CD14-positive monocyte (primary cell): ENCODE measurements at regions not wholly inside any gene's neighbourhood (a gene's known extent, or its start where the extent isn't known, plus 50 kb on each side); places are given as distances from the start of the nearest gene placed in this dataset.

ENCODE experiments used
- DNase-seq, 3 donors: peaks; one replicate each; pipeline ENCODE4 v3.0.0-alpha.2; 2011 to 2022
- H2AFZ ChIP-seq: 2 replicates; pipeline ENCODE4 v1.6.0; 2012; ENCODE audit warnings: mild to moderate bottlenecking, low read depth, low read length, inconsistent platforms; ENCODE audit not compliant: insufficient read depth, poor library complexity, severe bottlenecking
- H3K27ac ChIP-seq, 2 donors: 1 replicate in 1 of 2; 2 replicates in 1 of 2; pipeline ENCODE4 v1.5.1; 2012 to 2013; ENCODE audit warnings: low read length in 2 of 2, control low read depth in 1 of 2, inconsistent platforms in 1 of 2, low read depth in 1 of 2, mild to moderate bottlenecking in 1 of 2
- H3K27me3 ChIP-seq, 2 donors: one replicate each; pipeline versions ENCODE4 v1.6.0 to v1.6.1; 2011 to 2013; ENCODE audit warnings: low read length in 2 of 2; ENCODE audit not compliant: control insufficient read depth in 2 of 2, insufficient read depth in 2 of 2
- H3K36me3 ChIP-seq, 2 donors: replicated peaks in 1 of 2; 1 replicate in 1 of 2; 2 replicates in 1 of 2; pipeline versions ENCODE4 v1.5.1 to v1.6.1; 2012 to 2013; ENCODE audit warnings: low read length in 2 of 2, control low read depth in 1 of 2, inconsistent platforms in 1 of 2, mild to moderate bottlenecking in 1 of 2; ENCODE audit not compliant: insufficient read depth in 2 of 2, control insufficient read depth in 1 of 2
- H3K4me1 ChIP-seq, 2 donors: 1 replicate in 1 of 2; 2 replicates in 1 of 2; pipeline versions ENCODE4 v1.5.1 to v1.6.1; 2012 to 2013; ENCODE audit warnings: low read length in 2 of 2, control low read depth in 1 of 2, inconsistent platforms in 1 of 2, mild to moderate bottlenecking in 1 of 2, moderate library complexity in 1 of 2; ENCODE audit not compliant: insufficient read depth in 2 of 2, control insufficient read depth in 1 of 2
- H3K4me2 ChIP-seq: replicated peaks from 2 replicates; pipeline ENCODE3; 2012; ENCODE audit warnings: low read length, moderate library complexity, mild to moderate bottlenecking; ENCODE audit not compliant: poor library complexity, severe bottlenecking; ENCODE audit errors: extremely low read depth
- H3K4me3 ChIP-seq, 3 experiments: fragments of 200-600 bp in 1 of 3; sonication (generic) in 1 of 3; replicated peaks in 1 of 3; 1 replicate in 2 of 3; 2 replicates in 1 of 3; pipeline ENCODE4 v1.5.1; 2011 to 2013; ENCODE audit warnings: low read length in 3 of 3, mild to moderate bottlenecking in 3 of 3, control low read depth in 2 of 3, low read depth in 2 of 3, inconsistent platforms in 1 of 3, moderate library complexity in 1 of 3
- H3K79me2 ChIP-seq: 2 replicates; pipeline ENCODE4 v1.6.0; 2012; ENCODE audit warnings: mild to moderate bottlenecking, control low read depth, inconsistent platforms, low read length, moderate library complexity; ENCODE audit not compliant: insufficient read depth
- H3K9ac ChIP-seq: 2 replicates; pipeline ENCODE4 v1.6.0; 2017; ENCODE audit warnings: low read length, mild to moderate bottlenecking; ENCODE audit not compliant: insufficient read depth, poor library complexity, severe bottlenecking
- H3K9me3 ChIP-seq, 2 donors: replicated peaks in 1 of 2; 1 replicate in 1 of 2; 2 replicates in 1 of 2; pipeline versions ENCODE4 v1.5.1 to v1.6.1; 2012 to 2013; ENCODE audit warnings: low read length in 2 of 2, control low read depth in 1 of 2; ENCODE audit not compliant: control insufficient read depth in 1 of 2, insufficient read depth in 1 of 2
- H4K20me1 ChIP-seq: 2 replicates; pipeline ENCODE4 v1.6.0; 2012; ENCODE audit warnings: mild to moderate bottlenecking, low read length, control low read depth, moderate library complexity; ENCODE audit not compliant: insufficient read depth
- H3K27ac Mint-ChIP-seq, 7 donors: one replicate each; pipeline ENCODE4 v1.8.0; 2020; ENCODE audit warnings: mild to moderate bottlenecking in 7 of 7, mixed read lengths in 7 of 7, moderate library complexity in 6 of 7, inconsistent platforms in 2 of 7
- H3K27me3 Mint-ChIP-seq, 3 donors: one replicate each; pipeline ENCODE4 v1.8.0; 2021 to 2022; ENCODE audit warnings: low read depth in 3 of 3, mild to moderate bottlenecking in 3 of 3, mixed read lengths in 3 of 3, moderate library complexity in 3 of 3, inconsistent platforms in 1 of 3
- H3K36me3 Mint-ChIP-seq, 2 donors: one replicate each; pipeline ENCODE4 v1.8.0; 2020; ENCODE audit warnings: mixed read lengths in 2 of 2, inconsistent platforms in 1 of 2, mild to moderate bottlenecking in 1 of 2
- H3K4me1 Mint-ChIP-seq: one replicate; pipeline ENCODE4 v1.8.0; 2020; ENCODE audit warnings: mild to moderate bottlenecking, mixed read lengths
- H3K4me3 Mint-ChIP-seq, 2 donors: one replicate each; pipeline ENCODE4 v1.8.0; 2020; ENCODE audit warnings: mild to moderate bottlenecking in 2 of 2, mixed read lengths in 2 of 2, moderate library complexity in 1 of 2
- H3K9me3 Mint-ChIP-seq, 7 donors: one replicate each; pipeline ENCODE4 v1.8.0; 2020 to 2022; ENCODE audit warnings: mixed read lengths in 7 of 7, mild to moderate bottlenecking in 6 of 7, moderate library complexity in 6 of 7, inconsistent platforms in 2 of 7
- WGBS: methylation state at CpG from one replicate; pipeline ENCODE4 v1.1.5; 2013; ENCODE audit warnings: missing lambda C conversion rate; ENCODE audit not compliant: insufficient coverage; 5-methylcytosine and 5-hydroxymethylcytosine counted together
- intact Hi-C, 2 donors: fragments of 100-400 bp; cut with micrococcal nuclease; formaldehyde crosslinking; loops; one replicate each; pipeline versions ENCODE4 v1.15.0 to v1.15.1; 2023
- TF ChIP-seq, protein P1 (sequence below): fragments of 200-600 bp; IDR thresholded peaks from one replicate; pipeline ENCODE4 v1.8.0; 2022; ENCODE audit warnings: antibody characterized with exemption, mild to moderate bottlenecking

DNA sequence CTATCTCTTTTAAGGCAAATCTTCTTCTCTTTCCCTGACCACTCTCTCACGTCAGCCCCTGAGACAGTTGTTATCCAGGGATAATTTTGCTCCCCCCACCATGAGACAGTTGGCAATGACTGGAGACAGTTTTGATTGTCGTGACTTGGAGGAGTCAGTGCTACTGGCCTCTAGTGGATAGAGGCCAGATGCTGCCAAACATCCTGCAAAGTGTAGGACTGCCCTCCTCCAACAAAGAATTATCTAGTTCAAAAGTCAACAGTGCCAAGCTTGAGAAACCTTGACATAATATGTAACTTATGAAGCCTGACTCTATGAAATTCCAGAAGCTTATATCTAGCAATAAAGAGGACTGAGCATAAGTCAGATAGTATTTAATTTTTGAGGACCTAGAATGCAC, 502.1 kb upstream of the IGFBP7 start:
- Mint-ChIP-seq H3K4me3 (no peak overlapping the region), H3K27me3 (peaks cover 0 to 5% (median 0%) of the 10 kb centered on the region in 3 donors), H3K4me1 (no peaks in the 10 kb centered on the region), H3K36me3 (no peaks in the 10 kb centered on the region), H3K27ac (no peak overlapping the region), H3K9me3 (no peaks in the 10 kb centered on the region)
- Histone ChIP-seq H3K4me3 (no peak overlapping the region), H3K4me1 (no peaks in the 10 kb centered on the region), H3K27me3 (no peaks in the 10 kb centered on the region), H3K9me3 (no peaks in the 10 kb centered on the region), H3K9ac (no peak overlapping the region), H3K4me2 (no peak overlapping the region), H4K20me1 (no peaks in the 10 kb centered on the region), H2AFZ (no peak overlapping the region), H3K36me3 (no peaks in the 10 kb centered on the region), H3K79me2 (no peaks in the 10 kb centered on the region), H3K27ac (no peak overlapping the region)
- DNase-seq, result no peak
- TF ChIP-seq, protein P1, sequence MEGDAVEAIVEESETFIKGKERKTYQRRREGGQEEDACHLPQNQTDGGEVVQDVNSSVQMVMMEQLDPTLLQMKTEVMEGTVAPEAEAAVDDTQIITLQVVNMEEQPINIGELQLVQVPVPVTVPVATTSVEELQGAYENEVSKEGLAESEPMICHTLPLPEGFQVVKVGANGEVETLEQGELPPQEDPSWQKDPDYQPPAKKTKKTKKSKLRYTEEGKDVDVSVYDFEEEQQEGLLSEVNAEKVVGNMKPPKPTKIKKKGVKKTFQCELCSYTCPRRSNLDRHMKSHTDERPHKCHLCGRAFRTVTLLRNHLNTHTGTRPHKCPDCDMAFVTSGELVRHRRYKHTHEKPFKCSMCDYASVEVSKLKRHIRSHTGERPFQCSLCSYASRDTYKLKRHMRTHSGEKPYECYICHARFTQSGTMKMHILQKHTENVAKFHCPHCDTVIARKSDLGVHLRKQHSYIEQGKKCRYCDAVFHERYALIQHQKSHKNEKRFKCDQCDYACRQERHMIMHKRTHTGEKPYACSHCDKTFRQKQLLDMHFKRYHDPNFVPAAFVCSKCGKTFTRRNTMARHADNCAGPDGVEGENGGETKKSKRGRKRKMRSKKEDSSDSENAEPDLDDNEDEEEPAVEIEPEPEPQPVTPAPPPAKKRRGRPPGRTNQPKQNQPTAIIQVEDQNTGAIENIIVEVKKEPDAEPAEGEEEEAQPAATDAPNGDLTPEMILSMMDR, result no peak
- intact Hi-C loops, result no loop called here
- WGBS, result 60% methylated on average over 1 of the region's 2 CpGs

- no peak overlapping the region for H3K27ac ChIP-seq
These were observed 497.5 kb upstream of the IGFBP7 start for GRCh38 chr4:57607566-57608180.

More at GRCh38 chr4:57607566-57608180, 497.5 kb upstream of the IGFBP7 start:
- TF ChIP-seq, protein P1, result no peak
- H3K27me3 ChIP-seq, result no peaks in the 10 kb centered on the region
- no peak for DNase-seq
- no peak overlapping the region for H3K4me2 ChIP-seq
- H2AFZ ChIP-seq, result no peak overlapping the region
- H3K4me1 ChIP-seq, result no peaks in the 10 kb centered on the region
- no peak overlapping the region for H3K4me3 ChIP-seq
- no peaks in the 10 kb centered on the region for H3K79me2 ChIP-seq
- Mint-ChIP-seq H3K36me3 (no peaks in the 10 kb centered on the region), H3K27ac (no peak overlapping the region), H3K4me3 (no peak overlapping the region), H3K27me3 (peaks cover 0 to 5% (median 0%) of the 10 kb centered on the region in 3 donors), H3K9me3 (no peaks in the 10 kb centered on the region), H3K4me1 (no peaks in the 10 kb centered on the region)
- intact Hi-C loops, result no loop called here
- H3K9ac ChIP-seq, result no peak overlapping the region
- H3K9me3 ChIP-seq, result no peaks in the 10 kb centered on the region
- WGBS, result no CpG with 5 or more reads among the region's 4 CpGs
- no peaks in the 10 kb centered on the region for H3K36me3 ChIP-seq
- H4K20me1 ChIP-seq, result no peaks in the 10 kb centered on the region
